ENCODE measurements at regions not wholly inside any gene's neighbourhood (a gene's known extent, or its start where the extent isn't known, plus 50 kb on each side); places are given as distances from the start of the nearest gene placed in this dataset.

DNA sequence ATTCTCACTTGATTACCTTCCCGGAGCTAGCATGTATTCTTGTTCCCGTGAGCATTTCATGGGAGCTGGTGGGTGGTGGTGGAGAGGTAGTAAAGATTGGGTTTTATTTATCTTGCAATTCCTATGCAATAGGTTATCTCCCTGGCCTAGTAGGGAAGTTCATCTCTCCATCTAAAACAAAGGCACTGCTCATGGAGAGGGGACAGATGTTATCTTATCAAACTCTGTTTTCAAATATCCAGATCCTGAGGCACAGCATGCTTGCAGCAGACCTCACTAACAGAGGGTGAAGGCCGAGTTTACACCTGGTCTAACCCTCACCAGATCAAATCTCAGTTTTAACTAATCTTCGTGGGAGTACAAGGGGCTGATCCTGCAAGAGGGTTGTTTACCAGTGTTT lies 98.9 kb downstream of the CYRIA start:
- no peak for DNase-seq (ENCODE audit: low read depth, low spot score)
- no peak overlapping the region for H3K27ac ChIP-seq

- no peak overlapping the region for H3K27ac ChIP-seq
- no peak for DNase-seq (ENCODE audit: low read depth, low spot score)
Measured at GRCh38 chr2:16565481-16565880, 100.2 kb downstream of the CYRIA start.

DNA sequence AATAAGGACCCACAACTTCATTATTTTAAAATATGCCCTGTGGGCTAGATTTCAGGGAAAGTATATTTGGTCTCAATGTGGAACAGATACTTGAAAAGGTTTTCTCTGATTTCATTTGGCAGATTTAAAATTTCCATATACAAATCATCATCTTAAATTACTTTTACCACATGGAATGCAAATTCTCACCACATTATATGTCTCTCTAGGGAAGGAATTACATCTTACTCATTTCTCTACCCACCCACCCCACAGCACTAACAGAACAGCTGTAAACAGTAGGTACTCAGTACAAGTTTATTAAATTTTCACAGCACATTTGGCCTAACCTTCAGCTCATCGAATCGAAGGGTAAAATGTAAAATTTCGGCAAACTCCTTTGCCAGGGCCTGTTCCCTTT lies 104.0 kb downstream of the CYRIA start:
- no peak overlapping the region for H3K27ac ChIP-seq
- DNase-seq (ENCODE audit: low read depth, low spot score): no peak

DNA sequence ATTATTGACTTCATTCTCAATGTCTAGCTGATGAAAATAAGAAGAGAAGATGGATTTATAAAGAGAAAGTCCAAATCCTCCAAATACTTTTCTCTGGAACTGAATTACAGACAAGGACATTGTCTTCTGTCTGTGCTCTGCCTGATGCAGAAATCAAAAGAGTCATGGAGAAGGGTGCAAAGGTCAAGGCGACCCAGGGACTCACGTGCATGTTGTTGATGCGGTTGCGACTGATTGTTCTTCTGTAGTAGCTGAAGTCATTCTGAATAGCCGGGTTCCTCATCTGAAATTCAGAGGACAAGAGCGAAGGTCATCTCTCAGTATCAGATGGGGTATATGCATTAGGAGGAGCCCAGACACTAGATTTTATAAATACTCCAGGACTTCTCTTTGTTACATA lies 104.4 kb downstream of the CYRIA start:
- no peak for DNase-seq (ENCODE audit: low read depth, low spot score)

GRCh38 chr2:16559278-16560067 lies 106.2 kb downstream of the CYRIA start:
- no peak for DNase-seq (ENCODE audit: low read depth, low spot score)
- H3K27ac ChIP-seq: no peak overlapping the region

More for the DNA sequence above, 104.4 kb downstream of the CYRIA start:
- H3K27ac ChIP-seq: no peak overlapping the region

- H3K27ac ChIP-seq: no peak overlapping the region
- no peak for DNase-seq (ENCODE audit: low read depth, low spot score)
Measured at GRCh38 chr2:16554060-16554583, 111.5 kb downstream of the CYRIA start.

DNA sequence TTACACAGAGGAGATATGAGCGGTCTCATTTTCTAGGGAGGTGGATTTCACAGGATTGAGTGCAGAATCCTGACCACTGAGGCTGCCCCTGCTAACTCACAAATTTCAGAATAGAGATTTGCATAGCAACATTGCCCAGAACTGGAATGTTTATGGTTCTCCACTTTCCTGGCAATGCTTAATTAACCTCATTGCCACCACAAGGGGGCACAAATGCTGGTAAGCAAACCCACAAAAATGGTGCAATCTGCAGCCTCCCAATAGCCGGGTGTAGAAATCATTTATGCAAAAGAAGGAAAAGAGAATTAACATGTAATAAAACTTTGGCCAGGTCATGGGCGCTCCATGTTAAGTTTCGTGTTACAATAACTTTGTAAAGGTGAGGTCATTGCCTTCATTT lies 112.4 kb downstream of the CYRIA start:
- H3K27ac ChIP-seq: no peak overlapping the region
- DNase-seq (ENCODE audit: low read depth, low spot score): no peak

DNA sequence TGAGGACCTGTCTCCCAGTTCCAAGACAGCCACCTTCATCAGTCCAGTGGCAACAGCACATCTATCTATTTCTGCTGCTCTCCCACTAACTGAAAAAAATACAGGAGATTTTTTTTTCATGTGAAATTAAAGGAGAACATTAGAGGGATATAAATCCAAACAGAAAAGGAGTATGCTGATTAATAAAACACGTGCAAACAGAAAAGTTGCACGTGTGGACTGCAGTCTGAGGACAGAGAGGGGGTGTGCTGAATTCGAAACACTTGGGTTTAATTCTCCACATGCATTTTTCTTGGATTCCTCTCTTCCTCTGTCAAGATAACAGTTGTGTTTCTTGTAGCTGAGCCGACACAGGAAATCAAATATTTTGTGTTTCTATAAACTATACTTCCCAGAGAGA lies 113.4 kb downstream of the CYRIA start:
- H3K27ac ChIP-seq: no peak overlapping the region
- DNase-seq (ENCODE audit: low read depth, low spot score): no peak

DNA sequence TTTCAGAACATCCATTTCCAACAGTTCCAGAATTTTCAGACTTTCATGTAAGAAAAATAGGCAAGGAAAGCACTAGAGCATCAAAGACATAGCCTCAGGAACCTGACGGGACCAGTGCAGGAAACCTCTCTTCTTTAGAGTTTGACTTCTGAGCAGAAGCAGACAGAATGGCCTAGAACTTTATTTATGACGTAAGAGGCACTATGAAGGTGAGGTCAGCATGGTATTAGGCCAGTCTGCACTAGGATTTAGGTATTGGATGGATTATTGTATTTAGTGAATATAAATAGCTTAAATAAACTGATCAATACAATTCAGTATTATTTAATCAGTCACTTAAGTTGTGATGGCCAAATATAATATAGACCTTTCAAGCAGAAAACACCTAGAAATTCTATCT lies 117.6 kb downstream of the CYRIA start:
- no peak overlapping the region for H3K27ac ChIP-seq
- DNase-seq (ENCODE audit: low read depth, low spot score): no peak

DNA sequence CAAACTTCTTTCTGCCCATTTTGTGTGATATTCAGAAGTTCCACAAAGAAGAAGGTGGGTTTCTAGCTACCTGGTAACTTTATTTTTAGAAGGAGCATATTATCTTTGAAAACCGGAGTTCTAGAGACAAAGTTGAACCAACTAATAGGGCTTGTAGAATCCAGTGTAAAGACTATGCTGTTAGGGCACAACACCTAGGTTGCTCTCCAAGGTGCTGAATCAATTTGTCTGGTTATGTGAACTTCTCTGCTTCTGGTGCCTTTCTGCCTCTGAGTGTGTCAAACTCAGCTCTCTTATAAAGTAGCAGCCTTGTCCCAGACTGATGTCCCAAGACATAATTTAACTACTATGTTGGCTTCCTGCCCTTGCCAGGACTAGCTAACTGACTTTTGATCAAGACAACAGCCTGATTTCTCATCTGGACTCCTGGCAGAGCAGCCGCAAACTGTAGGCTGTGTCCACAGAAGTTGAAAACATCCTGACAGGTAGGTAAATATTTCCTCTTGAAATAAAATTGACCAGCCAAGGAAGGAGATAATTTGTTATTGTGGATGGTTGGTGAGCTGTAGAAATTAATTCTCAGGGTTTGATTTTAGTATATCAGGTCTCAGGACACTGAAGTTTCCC lies 119.4 kb downstream of the CYRIA start:
- DNase-seq (ENCODE audit: low read depth, low spot score): no peak
- no peak overlapping the region for H3K27ac ChIP-seq

- DNase-seq (ENCODE audit: low read depth, low spot score): no peak
- H3K27ac ChIP-seq: no peak overlapping the region
Measured at GRCh38 chr2:16538707-16539106, 126.9 kb downstream of the CYRIA start.

- H3K27ac ChIP-seq: peak overlapping the region; percentile 42
- DNase-seq (ENCODE audit: low read depth, low spot score): peak; percentile 26
Measured at GRCh38 chr2:16537347-16537746, 128.3 kb downstream of the CYRIA start.

DNA sequence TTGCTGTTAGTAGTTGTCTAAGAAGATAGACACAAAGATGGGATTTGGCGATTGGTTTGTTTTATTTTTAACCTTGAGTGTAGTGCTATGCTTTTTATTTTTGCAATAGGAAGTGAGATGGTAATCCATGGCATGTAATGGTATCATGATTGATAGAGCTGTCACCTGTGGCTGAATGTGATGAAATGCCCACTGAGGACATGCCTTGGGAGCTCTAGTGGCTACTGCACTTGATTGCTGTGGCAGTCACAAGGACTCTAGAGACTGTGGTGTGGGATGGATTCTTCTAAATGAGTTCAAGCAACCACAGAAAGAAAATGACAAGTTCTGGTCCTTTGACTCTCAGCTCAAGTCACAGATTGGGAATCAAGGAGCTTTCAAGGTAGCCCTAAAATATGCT lies 139.4 kb downstream of the CYRIA start:
- no peak for DNase-seq (ENCODE audit: low read depth, low spot score)
- H3K27ac ChIP-seq: no peak overlapping the region

GRCh38 chr2:16525265-16525887 lies 140.3 kb downstream of the CYRIA start:
- DNase-seq (ENCODE audit: low read depth, low spot score): no peak
- H3K27ac ChIP-seq: no peak overlapping the region

- DNase-seq (ENCODE audit: low read depth, low spot score): no peak
- H3K27ac ChIP-seq: no peak overlapping the region
Measured at GRCh38 chr2:16523711-16524110, 141.9 kb downstream of the CYRIA start.

DNA sequence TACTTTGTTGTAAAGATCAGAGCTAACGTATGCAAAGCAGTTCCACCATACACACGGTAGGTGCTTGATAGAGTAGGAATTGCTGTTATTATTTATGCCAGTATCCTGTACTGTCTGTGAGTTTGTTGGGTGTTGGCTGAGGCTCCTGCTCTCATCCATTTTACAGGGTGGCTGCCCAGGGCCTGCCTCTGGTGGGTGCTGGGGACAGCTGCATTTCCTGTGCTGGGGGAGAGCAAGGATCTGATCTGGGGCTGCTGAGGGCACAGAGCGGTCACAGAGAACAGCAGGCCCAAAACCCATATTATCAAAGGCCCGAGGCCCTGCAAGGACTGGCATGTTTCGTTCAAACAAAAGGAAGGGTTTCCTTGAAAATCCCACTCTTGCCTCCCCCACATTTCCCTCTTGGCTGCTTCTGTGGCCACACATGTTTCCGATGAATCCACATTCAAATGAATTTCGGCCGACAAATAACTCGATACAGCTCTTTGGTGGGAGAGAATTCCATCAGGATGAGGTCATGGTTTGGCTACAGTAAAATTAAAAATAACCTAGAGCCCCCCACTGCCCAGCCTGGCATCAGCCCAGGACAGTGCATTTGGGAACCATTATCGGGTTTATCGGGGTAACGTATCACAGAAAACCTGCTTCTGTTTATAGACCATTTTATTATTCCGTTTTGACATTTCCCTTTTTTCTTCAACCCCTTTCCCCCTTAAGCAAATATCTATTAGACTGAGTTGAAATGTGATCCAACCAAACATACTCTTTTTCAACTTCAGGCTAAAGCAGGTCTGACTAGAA lies 143.4 kb downstream of the CYRIA start:
- H3K27ac ChIP-seq: no peak overlapping the region
- DNase-seq (ENCODE audit: low read depth, low spot score): no peak

DNA sequence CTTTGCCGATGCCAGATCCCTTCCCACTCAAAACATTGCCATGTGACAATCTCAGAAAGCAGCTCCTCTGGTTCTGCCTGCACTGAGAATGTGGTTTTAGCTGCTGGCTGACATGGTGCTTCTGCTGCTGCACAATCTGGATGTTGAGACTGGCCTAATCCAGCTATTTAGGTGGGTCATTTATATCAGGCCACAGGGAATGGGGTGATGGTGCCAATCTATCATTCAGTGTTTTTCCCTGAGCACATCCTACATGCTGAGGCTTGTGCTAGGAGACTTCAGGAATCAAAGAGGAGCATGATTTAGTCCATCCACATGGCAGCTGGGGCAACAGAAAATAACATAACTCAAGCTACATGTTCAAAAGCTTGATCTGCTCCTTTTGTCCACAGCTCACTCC lies 144.7 kb downstream of the CYRIA start:
- no peak for DNase-seq (ENCODE audit: low read depth, low spot score)
- no peak overlapping the region for H3K27ac ChIP-seq

GRCh38 chr2:16515696-16516095 lies 149.9 kb downstream of the CYRIA start:
- no peak for DNase-seq (ENCODE audit: low read depth, low spot score)
- H3K27ac ChIP-seq: no peak overlapping the region

DNA sequence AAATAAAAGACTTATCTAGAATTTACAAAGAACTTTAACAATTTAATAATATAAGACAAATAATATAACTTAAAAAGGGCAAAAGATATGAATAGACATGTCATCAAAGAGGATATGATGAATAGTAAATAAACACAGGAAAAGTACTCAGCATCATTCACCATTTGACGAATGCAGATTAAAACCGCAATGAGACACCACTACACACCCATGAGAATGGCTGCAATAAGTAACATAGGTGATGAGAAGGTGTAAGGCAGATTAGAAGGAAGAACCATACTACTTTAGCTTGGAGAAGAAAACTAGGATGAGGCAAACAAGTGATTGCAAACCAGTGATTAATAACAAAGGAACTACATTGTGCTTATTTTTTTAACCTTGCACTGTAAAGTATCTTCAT lies 152.0 kb downstream of the CYRIA start:
- peak overlapping the region; percentile 63 for H3K27ac ChIP-seq
- DNase-seq (ENCODE audit: low read depth, low spot score): peak; percentile 65

- DNase-seq (ENCODE audit: low read depth, low spot score): no peak
- H3K27ac ChIP-seq: no peak overlapping the region
Measured at GRCh38 chr2:16511041-16511440, 154.6 kb downstream of the CYRIA start.

GRCh38 chr2:16509042-16509441 lies 156.6 kb downstream of the CYRIA start:
- no peak for DNase-seq (ENCODE audit: low read depth, low spot score)
- H3K27ac ChIP-seq: no peak overlapping the region
